ENCODE measurements at regions not wholly inside any gene's neighbourhood (a gene's known extent, or its start where the extent isn't known, plus 50 kb on each side); places are given as distances from the start of the nearest gene placed in this dataset.

- no peaks in the 10 kb centered on the region for H3K4me1 ChIP-seq (ENCODE audit: control insufficient read depth, insufficient read depth, low read length)
- Mint-ChIP-seq H3K4me1 (no peaks in the 10 kb centered on the region), H3K27me3 (ENCODE audit: low read depth in 2 of 2) (peaks cover 0 to 2% of the 10 kb centered on the region in 2 donors), H3K27ac (no peak overlapping the region), H3K9me3 (peaks cover 7 to 10% of the 10 kb centered on the region in 2 donors), H3K36me3 (no peaks in the 10 kb centered on the region), H3K4me3 (no peak overlapping the region)
- intact Hi-C loops (cut with micrococcal nuclease), result no loop called here
- no peak overlapping the region for H3K27ac ChIP-seq (ENCODE audit: low read length)
- H3K27me3 ChIP-seq (ENCODE audit: control insufficient read depth, insufficient read depth, low read length), result no peaks in the 10 kb centered on the region
- DNase-seq, result no peak
- no CpG with 5 or more reads among the region's 1 CpG for WGBS (ENCODE audit: insufficient coverage)
- no peaks in the 10 kb centered on the region for H3K36me3 ChIP-seq (ENCODE audit: control insufficient read depth, insufficient read depth, low read length)
- no peak for TF ChIP-seq CTCF (IDR thresholded peaks at IDR 0.05)
- no peaks in the 10 kb centered on the region for H3K9me3 ChIP-seq (ENCODE audit: control insufficient read depth, insufficient read depth, low read length)
- ATAC-seq, result no peak
- no peak overlapping the region for H3K4me3 ChIP-seq (ENCODE audit: low read length)
Measured at GRCh38 chr11:109203176-109203575, 218.8 kb upstream of the C11orf87 start.

GRCh38 chr11:109205312-109205711 is 216.7 kb upstream of the C11orf87 start:
- Histone ChIP-seq H3K9me3 (ENCODE audit: control insufficient read depth, insufficient read depth, low read length) (no peaks in the 10 kb centered on the region), H3K36me3 (ENCODE audit: control insufficient read depth, insufficient read depth, low read length) (no peaks in the 10 kb centered on the region), H3K27me3 (ENCODE audit: control insufficient read depth, insufficient read depth, low read length) (no peaks in the 10 kb centered on the region), H3K27ac (ENCODE audit: low read length) (no peak overlapping the region), H3K4me3 (ENCODE audit: low read length) (no peak overlapping the region), H3K4me1 (ENCODE audit: control insufficient read depth, insufficient read depth, low read length) (no peaks in the 10 kb centered on the region)
- Mint-ChIP-seq H3K27me3 (ENCODE audit: low read depth in 2 of 2) (peaks cover 0 to 2% of the 10 kb centered on the region in 2 donors), H3K4me3 (no peak overlapping the region), H3K4me1 (no peaks in the 10 kb centered on the region), H3K36me3 (no peaks in the 10 kb centered on the region), H3K9me3 (peaks cover 7 to 8% of the 10 kb centered on the region in 2 donors), H3K27ac (no peak overlapping the region)
- WGBS (ENCODE audit: insufficient coverage), result no CpG with 5 or more reads among the region's 1 CpG
- intact Hi-C loops (cut with micrococcal nuclease), result no loop called here
- ATAC-seq (no peak), DNase-seq (no peak)
- TF ChIP-seq CTCF (IDR thresholded peaks at IDR 0.05), result no peak

GRCh38 chr11:109208121-109208520 is 213.9 kb upstream of the C11orf87 start:
- H3K4me3 ChIP-seq (ENCODE audit: low read length), result no peak overlapping the region
- no peak for TF ChIP-seq CTCF (IDR thresholded peaks at IDR 0.05)
- H3K27ac Mint-ChIP-seq, result no peak overlapping the region
- peaks cover 4 to 8% of the 10 kb centered on the region in 2 donors for H3K9me3 Mint-ChIP-seq
- no peaks in the 10 kb centered on the region for H3K36me3 Mint-ChIP-seq
- no peaks in the 10 kb centered on the region for H3K4me1 ChIP-seq (ENCODE audit: control insufficient read depth, insufficient read depth, low read length)
- intact Hi-C loops (cut with micrococcal nuclease), result no loop called here
- H3K27ac ChIP-seq (ENCODE audit: low read length), result no peak overlapping the region
- H3K4me3 Mint-ChIP-seq, result no peak overlapping the region
- DNase-seq (no peak), ATAC-seq (no peak)
- no peaks in the 10 kb centered on the region for H3K4me1 Mint-ChIP-seq
- H3K9me3 ChIP-seq (ENCODE audit: control insufficient read depth, insufficient read depth, low read length), result no peaks in the 10 kb centered on the region
- 50% methylated on average over 1 of the region's 2 CpGs for WGBS (ENCODE audit: insufficient coverage)
- no peaks in the 10 kb centered on the region for H3K36me3 ChIP-seq (ENCODE audit: control insufficient read depth, insufficient read depth, low read length)
- no peaks in the 10 kb centered on the region for H3K27me3 ChIP-seq (ENCODE audit: control insufficient read depth, insufficient read depth, low read length)
- H3K27me3 Mint-ChIP-seq (ENCODE audit: low read depth in 2 of 2), result no peaks in the 10 kb centered on the region

- H3K27me3 Mint-ChIP-seq (ENCODE audit: low read depth in 2 of 2), result no peaks in the 10 kb centered on the region
Measured at GRCh38 chr11:109209572-109209971, 212.4 kb upstream of the C11orf87 start.

More at GRCh38 chr11:109209572-109209971, 212.4 kb upstream of the C11orf87 start:
- H3K27me3 ChIP-seq (ENCODE audit: control insufficient read depth, insufficient read depth, low read length), result no peaks in the 10 kb centered on the region
- no peaks in the 10 kb centered on the region for H3K36me3 ChIP-seq (ENCODE audit: control insufficient read depth, insufficient read depth, low read length)
- no peak for ATAC-seq
- no peak for TF ChIP-seq CTCF (IDR thresholded peaks at IDR 0.05)
- 85% methylated on average over 2 of the region's 3 CpGs for WGBS (ENCODE audit: insufficient coverage)
- no peak overlapping the region for H3K27ac ChIP-seq (ENCODE audit: low read length)
- Mint-ChIP-seq H3K27ac (no peak overlapping the region), H3K4me1 (no peaks in the 10 kb centered on the region), H3K9me3 (peaks cover 7 to 8% of the 10 kb centered on the region in 2 donors), H3K36me3 (no peaks in the 10 kb centered on the region), H3K4me3 (no peak overlapping the region)
- no peaks in the 10 kb centered on the region for H3K9me3 ChIP-seq (ENCODE audit: control insufficient read depth, insufficient read depth, low read length)
- intact Hi-C loops (cut with micrococcal nuclease), result no loop called here
- DNase-seq, result no peak
- no peaks in the 10 kb centered on the region for H3K4me1 ChIP-seq (ENCODE audit: control insufficient read depth, insufficient read depth, low read length)
- no peak overlapping the region for H3K4me3 ChIP-seq (ENCODE audit: low read length)

Measured in natural killer cell (primary cell).